Hepatocyte (in vitro differentiated cells): ENCODE measurements at regions not wholly inside any gene's neighbourhood (a gene's known extent, or its start where the extent isn't known, plus 50 kb on each side); places are given as distances from the start of the nearest gene placed in this dataset.
A peak's percentile ranks its signal among the peaks of the same experiment; 100 is the strongest.

Source experiments
- DNase-seq: peaks from one replicate; pipeline ENCODE4 v3.0.0-alpha.2; 2016; ENCODE audit warnings: low spot score
- H2AFZ ChIP-seq: fragments of 200-600 bp; sonication (generic); 2 replicates; pipeline ENCODE4 v1.6.0; 2016; ENCODE audit warnings: antibody characterized with exemption, mild to moderate bottlenecking
- H3K27ac ChIP-seq: fragments of 200-600 bp; sonication (generic); 2 replicates; pipeline ENCODE4 v1.5.1; 2016; ENCODE audit warnings: mild to moderate bottlenecking
- H3K27me3 ChIP-seq: fragments of 200-600 bp; sonication (generic); 2 replicates; pipeline ENCODE4 v1.6.1; 2016
- H3K36me3 ChIP-seq: fragments of 200-600 bp; sonication (generic); replicated peaks from 2 replicates; pipeline ENCODE4 v1.5.1; 2016; ENCODE audit warnings: low read depth; ENCODE audit not compliant: insufficient read depth
- H3K4me1 ChIP-seq: fragments of 200-600 bp; sonication (generic); 2 replicates; pipeline ENCODE4 v1.5.1; 2016; ENCODE audit warnings: mild to moderate bottlenecking, moderate library complexity; ENCODE audit not compliant: insufficient read depth
- H3K4me2 ChIP-seq: fragments of 200-600 bp; sonication (generic); 2 replicates; pipeline ENCODE4 v1.6.0; 2016
- H3K4me3 ChIP-seq: fragments of 200-600 bp; sonication (generic); 2 replicates; pipeline ENCODE4 v1.5.1; 2016; ENCODE audit warnings: mild to moderate bottlenecking
- H3K79me2 ChIP-seq: fragments of 200-600 bp; sonication (generic); 2 replicates; pipeline ENCODE4 v1.6.0; 2017; ENCODE audit warnings: mild to moderate bottlenecking
- H3K9me2 ChIP-seq: fragments of 200-600 bp; sonication (generic); replicated peaks from 2 replicates; pipeline ENCODE4 v1.6.0; 2017; ENCODE audit warnings: mild to moderate bottlenecking; ENCODE audit not compliant: insufficient read depth
- H3K9me3 ChIP-seq: fragments of 200-600 bp; sonication (generic); 2 replicates; pipeline ENCODE4 v1.5.1; 2016; ENCODE audit warnings: low read depth, mild to moderate bottlenecking
- H4K20me1 ChIP-seq: fragments of 200-600 bp; sonication (generic); 2 replicates; pipeline ENCODE4 v1.6.0; 2016; ENCODE audit warnings: mild to moderate bottlenecking; ENCODE audit not compliant: insufficient read depth, poor library complexity, severe bottlenecking
- CTCF ChIP-seq: fragments of 200-600 bp; sonication (generic); IDR thresholded peaks from 2 replicates; pipeline ENCODE4 v1.5.1; 2016; ENCODE audit warnings: antibody characterized with exemption, mild to moderate bottlenecking; ENCODE audit not compliant: poor library complexity
- EZH2 ChIP-seq: fragments of 200-600 bp; sonication (generic); IDR thresholded peaks from 2 replicates; pipeline ENCODE4 v1.6.1; 2016; ENCODE audit warnings: antibody characterized with exemption, mild to moderate bottlenecking, borderline replicate concordance
- EZH2phosphoT487 ChIP-seq: fragments of 200-600 bp; sonication (generic); IDR thresholded peaks from one replicate; pipeline ENCODE4 v1.6.1; 2018; ENCODE audit warnings: antibody characterized with exemption, mild to moderate bottlenecking, low read depth, moderate library complexity; ENCODE audit not compliant: unreplicated experiment, severe bottlenecking
- WGBS: methylation state at CpG from one replicate; pipeline ENCODE4 v1.1.6; 2016; ENCODE audit warnings: low lambda C conversion rate; ENCODE audit errors: missing lambda C conversion rate; 5-methylcytosine and 5-hydroxymethylcytosine counted together

- Histone ChIP-seq H3K4me2 (no peak overlapping the region), H3K9me3 (no peaks in the 10 kb centered on the region), H3K79me2 (no peaks in the 10 kb centered on the region), H3K27me3 (no peaks in the 10 kb centered on the region), H2AFZ (no peak overlapping the region), H3K4me3 (no peak overlapping the region), H3K9me2 (no peaks in the 10 kb centered on the region), H3K27ac (peak overlapping the region; percentile 13), H3K36me3 (no peaks in the 10 kb centered on the region), H4K20me1 (no peaks in the 10 kb centered on the region), H3K4me1 (peaks cover 4% of the 10 kb centered on the region)
- TF ChIP-seq EZH2 = no peak
- no peak for TF ChIP-seq EZH2phosphoT487
- no peak for TF ChIP-seq CTCF
- WGBS = 100% methylated on average over 1 of the region's 1 CpG
- no peak for DNase-seq
Measured at GRCh38 chr1:81364088-81364487, 436.6 kb upstream of the ADGRL2 start.

GRCh38 chr1:81358151-81358550 is 442.6 kb upstream of the ADGRL2 start:
- H3K4me1 ChIP-seq = no peaks in the 10 kb centered on the region
- H3K36me3 ChIP-seq = no peaks in the 10 kb centered on the region
- H3K79me2 ChIP-seq = no peaks in the 10 kb centered on the region
- H3K4me2 ChIP-seq = no peak overlapping the region
- no peak overlapping the region for H2AFZ ChIP-seq
- no peak for TF ChIP-seq CTCF
- no peak for TF ChIP-seq EZH2
- TF ChIP-seq EZH2phosphoT487 = no peak
- H3K27me3 ChIP-seq = no peaks in the 10 kb centered on the region
- H3K9me3 ChIP-seq = no peaks in the 10 kb centered on the region
- no peak overlapping the region for H3K4me3 ChIP-seq
- WGBS = 100% methylated on average over 1 of the region's 1 CpG
- no peaks in the 10 kb centered on the region for H4K20me1 ChIP-seq
- DNase-seq = no peak
- no peak overlapping the region for H3K27ac ChIP-seq
- H3K9me2 ChIP-seq = no peaks in the 10 kb centered on the region

- TF ChIP-seq EZH2phosphoT487 (no peak), CTCF (no peak), EZH2 (no peak)
- H3K27me3 ChIP-seq = no peaks in the 10 kb centered on the region
- H3K27ac ChIP-seq = no peak overlapping the region
- H2AFZ ChIP-seq = no peak overlapping the region
- H3K4me2 ChIP-seq = no peak overlapping the region
- H3K36me3 ChIP-seq = no peaks in the 10 kb centered on the region
- no peak overlapping the region for H3K4me3 ChIP-seq
- DNase-seq = no peak
- H3K9me3 ChIP-seq = no peaks in the 10 kb centered on the region
- H3K79me2 ChIP-seq = no peaks in the 10 kb centered on the region
- H4K20me1 ChIP-seq = no peaks in the 10 kb centered on the region
- WGBS = 82% methylated on average over 5 of the region's 5 CpGs
- H3K9me2 ChIP-seq = no peaks in the 10 kb centered on the region
- peaks cover 9% of the 10 kb centered on the region for H3K4me1 ChIP-seq
Measured at GRCh38 chr1:81351864-81352263, 448.9 kb upstream of the ADGRL2 start.
